ENCODE measurements at regions not wholly inside any gene's neighbourhood (a gene's known extent, or its start where the extent isn't known, plus 50 kb on each side); places are given as distances from the start of the nearest gene placed in this dataset.
"Not testable (repeated sequence)": the region's sequence is repeated elsewhere in the genome, so short reads cannot be mapped to it uniquely, and the experiment has no call there.

GRCh38 chr16:17965133-17965900, 371.2 kb downstream of the NPIPA8 start:
- DNase-seq (ENCODE audit: low spot score): no peak
- H3K27ac ChIP-seq: no peak overlapping the region
- TF ChIP-seq CTCF (conservative IDR thresholded peaks at IDR 0.05; ENCODE audit: low read depth): no peak
- CTCF ChIA-PET: no interaction called here
- POLR2A ChIA-PET (ENCODE audit: low non-redundant PET): no interaction called here

- DNase-seq (ENCODE audit: low spot score): no peak
- TF ChIP-seq CTCF (conservative IDR thresholded peaks at IDR 0.05; ENCODE audit: low read depth): no peak
- ChIA-PET POLR2A (ENCODE audit: low non-redundant PET) (no interaction called here), CTCF (interaction anchor here (0.6 kb wide), 1 partner anchor 10 kb away, joined by 3 read pairs; no protein-coding TSS in a partner anchor)
- H3K27ac ChIP-seq: no peak overlapping the region
Measured at GRCh38 chr16:17964196-17964595, 372.3 kb downstream of the NPIPA8 start.

- ChIA-PET CTCF (no interaction called here), POLR2A (ENCODE audit: low non-redundant PET) (no interaction called here)
- no peak for DNase-seq (ENCODE audit: low spot score)
- no peak overlapping the region for H3K27ac ChIP-seq
- no peak for TF ChIP-seq CTCF (conservative IDR thresholded peaks at IDR 0.05; ENCODE audit: low read depth)
Measured at GRCh38 chr16:17963185-17963836, 373.2 kb downstream of the NPIPA8 start.

- TF ChIP-seq CTCF (conservative IDR thresholded peaks at IDR 0.05; ENCODE audit: low read depth): no peak
- H3K27ac ChIP-seq: no peak overlapping the region
- CTCF ChIA-PET: no interaction called here
- POLR2A ChIA-PET (ENCODE audit: low non-redundant PET): interaction anchor here (0.6 kb wide), 1 partner anchor 35 kb away, joined by 7 read pairs; no protein-coding TSS in a partner anchor
- DNase-seq (ENCODE audit: low spot score): no peak
Measured at GRCh38 chr16:17962726-17963125, 373.8 kb downstream of the NPIPA8 start.

GRCh38 chr16:17961822-17962221, 374.7 kb downstream of the NPIPA8 start:
- POLR2A ChIA-PET (ENCODE audit: low non-redundant PET): not testable (repeated sequence)

GRCh38 chr16:17951378-17951777, 385.2 kb downstream of the NPIPA8 start:
- DNase-seq (ENCODE audit: low spot score): no peak
- ChIA-PET POLR2A (ENCODE audit: low non-redundant PET) (no interaction called here), CTCF (interaction anchor here (0.5 kb wide), 1 partner anchor 1373 kb away, joined by 3 read pairs; no protein-coding TSS in a partner anchor)
- H3K27ac ChIP-seq: no peak overlapping the region
- no peak for TF ChIP-seq CTCF (conservative IDR thresholded peaks at IDR 0.05; ENCODE audit: low read depth)

More at GRCh38 chr16:17961822-17962221, 374.7 kb downstream of the NPIPA8 start:
- H3K27ac ChIP-seq; DNase-seq (ENCODE audit: low spot score); CTCF ChIA-PET: not testable (repeated sequence)

- DNase-seq (ENCODE audit: low spot score): no peak
- no peak overlapping the region for H3K27ac ChIP-seq
- ChIA-PET CTCF (no interaction called here), POLR2A (ENCODE audit: low non-redundant PET) (no interaction called here)
- TF ChIP-seq CTCF (conservative IDR thresholded peaks at IDR 0.05; ENCODE audit: low read depth): no peak
Measured at GRCh38 chr16:17949982-17950250, 386.6 kb downstream of the NPIPA8 start.

Measured in RWPE1 (cell line).